GM20000 (cell line): ENCODE measurements at regions not wholly inside any gene's neighbourhood (a gene's known extent, or its start where the extent isn't known, plus 50 kb on each side); places are given as distances from the start of the nearest gene placed in this dataset.

ENCODE experiments used
- DNase-seq: peaks from one replicate; pipeline ENCODE4 v3.0.0; 2012; ENCODE audit warnings: low spot score
- CTCF ChIP-seq: IDR thresholded peaks from 2 replicates; pipeline ENCODE4 v1.5.1; 2012; ENCODE audit warnings: mild to moderate bottlenecking, control low read depth; ENCODE audit errors: extremely low read depth, missing control alignments

DNA sequence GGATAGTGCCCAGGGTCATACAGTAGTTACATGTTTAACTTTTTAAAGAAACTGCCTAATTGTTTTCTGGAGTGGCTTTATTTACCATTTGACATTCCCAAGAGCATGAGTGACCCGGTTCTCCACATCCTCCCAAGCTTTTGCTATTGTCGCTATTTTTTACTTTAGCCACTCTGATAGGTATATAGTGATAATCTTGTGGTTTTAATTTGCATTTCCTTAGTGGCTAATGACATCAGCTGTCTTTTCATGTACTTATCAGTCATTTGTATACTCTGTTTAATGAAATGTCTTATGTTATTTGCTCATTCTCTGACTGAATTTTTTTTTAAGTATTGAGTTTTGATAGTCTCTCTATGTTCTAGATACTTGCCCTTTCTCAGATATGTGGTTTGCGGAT, 109.7 kb upstream of the HS6ST1 start:
- DNase-seq: no peak
- no peak for TF ChIP-seq CTCF

GRCh38 chr2:128432423-128432822, 113.8 kb upstream of the HS6ST1 start:
- no peak for DNase-seq
- TF ChIP-seq CTCF: no peak

DNA sequence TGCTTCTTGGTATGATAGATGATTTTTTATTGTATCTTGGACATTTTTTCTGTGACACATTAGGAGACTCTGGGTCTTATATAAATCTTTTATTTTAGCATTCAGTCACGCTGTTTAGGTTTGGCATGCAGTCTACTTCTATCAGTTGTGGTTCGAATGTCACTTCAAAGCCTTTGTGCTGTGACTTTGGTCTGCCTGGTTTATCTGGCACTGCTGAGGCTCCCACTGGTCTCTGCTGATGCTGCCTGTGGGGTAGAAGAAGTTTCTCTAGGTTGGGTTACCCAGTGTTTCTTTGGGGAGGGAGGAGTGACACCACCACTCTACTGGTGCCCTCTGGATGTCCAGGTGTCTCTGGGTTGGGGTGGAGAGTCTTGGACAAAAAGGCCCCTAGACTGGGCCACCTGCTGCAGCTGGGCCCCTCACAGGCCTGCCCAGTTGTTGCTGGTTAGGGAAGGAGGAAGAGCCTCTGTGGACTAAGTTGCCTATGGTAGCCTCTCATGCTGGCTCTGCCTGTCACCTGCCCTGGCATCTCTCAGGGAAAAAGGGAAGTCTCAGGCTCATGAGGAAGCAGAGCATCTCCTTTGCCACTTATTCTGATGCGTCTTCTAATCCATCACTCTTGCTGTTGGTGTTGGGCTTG, 115.4 kb upstream of the HS6ST1 start:
- TF ChIP-seq CTCF: no peak
- DNase-seq: no peak

- DNase-seq: no peak
- no peak for TF ChIP-seq CTCF
Measured at GRCh38 chr2:128435576-128436478, 117.2 kb upstream of the HS6ST1 start.

GRCh38 chr2:128436479-128437203, 118.0 kb upstream of the HS6ST1 start:
- no peak for DNase-seq
- TF ChIP-seq CTCF: no peak

DNA sequence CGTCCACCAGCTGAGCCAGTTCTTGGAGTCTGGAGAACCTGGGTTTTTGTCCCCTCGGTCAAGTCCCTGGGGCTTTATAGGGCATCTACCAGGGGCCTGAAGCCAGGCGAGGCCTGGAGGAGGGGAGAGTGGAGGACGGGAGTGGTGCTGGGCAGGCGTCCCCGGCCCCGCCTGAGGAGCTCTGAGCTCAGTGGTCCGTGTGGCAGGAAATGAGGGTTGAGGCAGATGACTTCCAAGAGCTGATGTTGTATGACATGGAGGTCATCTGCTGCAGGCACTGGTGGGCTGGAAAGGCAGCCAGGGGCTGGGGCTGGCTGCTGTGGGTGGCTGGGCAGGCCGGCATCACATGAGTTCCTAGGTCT, 118.5 kb upstream of the HS6ST1 start:
- no peak for TF ChIP-seq CTCF
- DNase-seq: no peak

DNA sequence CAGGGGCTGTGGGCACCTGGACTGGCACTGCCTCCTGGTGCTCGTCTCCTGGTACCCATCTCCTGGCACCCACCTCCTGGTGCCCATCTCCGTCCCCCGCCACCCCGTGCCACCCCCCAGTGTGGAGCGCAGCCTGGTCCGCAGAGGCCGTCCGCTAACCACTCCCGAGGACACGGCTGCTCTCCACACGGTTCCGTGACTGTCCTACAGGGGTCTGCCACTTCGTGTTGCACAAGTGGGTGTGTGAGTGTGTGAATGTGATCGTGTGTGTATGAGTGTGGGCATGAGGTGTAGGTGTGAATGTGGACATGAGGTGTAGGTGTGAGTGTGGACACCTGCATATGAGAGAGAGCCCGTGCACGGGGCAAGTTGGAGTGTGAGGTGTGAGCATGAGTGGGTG, 119.4 kb upstream of the HS6ST1 start:
- TF ChIP-seq CTCF: no peak
- no peak for DNase-seq
